Liver (tissue), 8 donors: ENCODE measurements at regions not wholly inside any gene's neighbourhood (a gene's known extent, or its start where the extent isn't known, plus 50 kb on each side); places are given as distances from the start of the nearest gene placed in this dataset.

Experiments
- DNase-seq: peaks from one replicate; pipeline ENCODE4 v3.0.0-alpha.2; 2017; ENCODE audit warnings: low spot score
- H3K27ac ChIP-seq, 2 donors: one replicate each; pipeline ENCODE4 v1.7.0; 2013; ENCODE audit warnings: inconsistent platforms in 2 of 2, low read length in 2 of 2, control low read depth in 1 of 2, low read depth in 1 of 2, mild to moderate bottlenecking in 1 of 2
- H3K27me3 ChIP-seq, 4 donors: one replicate each; pipeline versions ENCODE4 v1.6.1 to v1.7.0; 2013; ENCODE audit warnings: low read length in 3 of 4, inconsistent platforms in 1 of 4, mild to moderate bottlenecking in 1 of 4, moderate library complexity in 1 of 4; ENCODE audit not compliant: control insufficient read depth in 4 of 4, insufficient read depth in 4 of 4
- H3K36me3 ChIP-seq, 4 donors: one replicate each; pipeline versions ENCODE4 v1.6.1 to v1.7.0; 2013; ENCODE audit warnings: low read length in 3 of 4, mild to moderate bottlenecking in 3 of 4, low read depth in 1 of 4, moderate library complexity in 1 of 4; ENCODE audit not compliant: control insufficient read depth in 4 of 4, insufficient read depth in 3 of 4
- H3K4me1 ChIP-seq, 4 donors: one replicate each; pipeline versions ENCODE4 v1.6.1 to v1.7.0; 2013; ENCODE audit warnings: low read length in 3 of 4, mild to moderate bottlenecking in 3 of 4, moderate library complexity in 1 of 4; ENCODE audit not compliant: control insufficient read depth in 4 of 4, insufficient read depth in 4 of 4
- H3K4me3 ChIP-seq, 3 donors: one replicate each; pipeline versions ENCODE4 v1.6.1 to v1.7.0; 2013; ENCODE audit warnings: low read length in 3 of 3, control low read depth in 1 of 3, low read depth in 1 of 3, mild to moderate bottlenecking in 1 of 3
- H3K9ac ChIP-seq, 2 donors: one replicate each; pipeline ENCODE4 v1.7.0; 2013; ENCODE audit warnings: low read length in 2 of 2, mild to moderate bottlenecking in 2 of 2, moderate library complexity in 2 of 2, control low read depth in 1 of 2, low read depth in 1 of 2
- H3K9me3 ChIP-seq, 4 donors: one replicate each; pipeline versions ENCODE4 v1.6.1 to v1.7.0; 2013; ENCODE audit warnings: low read length in 3 of 4; ENCODE audit not compliant: control insufficient read depth in 4 of 4
- EGR1 ChIP-seq, 2 donors: IDR thresholded peaks; 2 replicates each; pipeline ENCODE4 v1.6.1; 2016 to 2018; ENCODE audit warnings: antibody characterized with exemption in 2 of 2, low read depth in 2 of 2
- FOXA1 ChIP-seq: IDR thresholded peaks from 2 replicates; pipeline ENCODE4 v1.6.1; 2016; ENCODE audit warnings: antibody characterized with exemption
- FOXA2 ChIP-seq: IDR thresholded peaks from 2 replicates; pipeline ENCODE4 v1.6.1; 2016; ENCODE audit warnings: antibody characterized with exemption
- HNF4A ChIP-seq, 2 donors: conservative IDR thresholded peaks; 2 replicates each; pipeline ENCODE4 v1.6.1; 2016; ENCODE audit warnings: antibody characterized with exemption in 2 of 2, mild to moderate bottlenecking in 2 of 2
- HNF4G ChIP-seq: IDR thresholded peaks from 2 replicates; pipeline ENCODE4 v1.6.1; 2016; ENCODE audit warnings: antibody characterized with exemption
- NR2F2 ChIP-seq: IDR thresholded peaks from 2 replicates; pipeline ENCODE4 v1.6.1; 2016; ENCODE audit warnings: antibody characterized with exemption
- RAD21 ChIP-seq, 2 donors: IDR thresholded peaks; 2 replicates each; pipeline ENCODE4 v1.6.1; 2016; ENCODE audit warnings: antibody characterized with exemption in 2 of 2, mild to moderate bottlenecking in 2 of 2
- WGBS: extraction: QIAGEN DNeasy Blood & Tissue Kit; methylation state at CpG from one replicate; pipeline ENCODE4 v1.1.7; 2013; 5-methylcytosine and 5-hydroxymethylcytosine counted together
- TF ChIP-seq, protein P1 (sequence below): IDR thresholded peaks from 2 replicates; pipeline ENCODE4 v1.6.1; 2016; ENCODE audit warnings: antibody characterized with exemption
- TF ChIP-seq, protein P2 (sequence below): fragments of 150-350 bp; IDR thresholded peaks from 2 replicates; pipeline ENCODE4 v1.5.1; 2017; ENCODE audit warnings: improper control_type of control experiment, low read depth, low read length; ENCODE audit not compliant: missing input control
- TF ChIP-seq, protein P3 (sequence below): IDR thresholded peaks from 2 replicates; pipeline ENCODE4 v1.6.1; 2016; ENCODE audit warnings: antibody characterized with exemption
- TF ChIP-seq, protein P4 (sequence below): IDR thresholded peaks from 2 replicates; pipeline ENCODE4 v1.6.1; 2016; ENCODE audit warnings: antibody characterized with exemption, mild to moderate bottlenecking
- TF ChIP-seq, protein P5 (sequence below): IDR thresholded peaks from 2 replicates; pipeline ENCODE4 v1.6.1; 2016; ENCODE audit warnings: antibody characterized with exemption
- donor health status: healthy.
- donor health status: healthy.
- donor health status: healthy.
- donor health status: healthy.
- donor health status: healthy.

DNA sequence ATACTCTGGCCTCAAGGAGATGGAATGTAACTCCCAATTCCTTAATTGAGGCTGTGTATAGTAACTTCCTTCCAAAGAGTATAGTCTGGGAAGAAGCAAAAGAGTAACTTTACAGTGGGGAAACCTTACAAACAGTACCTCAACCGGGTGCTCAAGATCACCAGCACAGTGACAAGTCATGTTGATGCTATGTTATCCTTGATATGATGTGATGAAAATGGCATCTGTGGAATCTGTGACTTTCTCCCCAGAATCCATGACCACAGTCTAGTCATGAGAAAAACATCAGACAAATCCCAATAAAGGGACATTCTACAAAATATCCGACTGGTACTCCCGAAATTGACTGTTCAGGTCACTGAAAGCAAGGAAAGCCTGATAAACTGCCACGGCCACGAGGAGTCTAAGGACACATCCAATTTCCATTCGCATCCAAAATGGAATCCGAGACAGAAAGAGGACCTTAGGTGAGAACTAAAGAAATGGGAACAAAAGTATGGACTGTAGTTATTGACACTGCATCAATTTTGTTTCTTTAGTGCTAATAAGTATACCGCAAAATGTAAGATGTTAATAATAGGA is 97.3 kb upstream of the FRMD6 start:
- H3K4me3 ChIP-seq = no peak overlapping the region
- DNase-seq = no peak
- H3K27ac ChIP-seq = no peak overlapping the region
- no peak overlapping the region for H3K9ac ChIP-seq
- H3K36me3 ChIP-seq = no peaks in the 10 kb centered on the region
- no peaks in the 10 kb centered on the region for H3K9me3 ChIP-seq
- TF ChIP-seq NR2F2 (no peak), EGR1 (IDR thresholded peaks at IDR 0.05; ENCODE audit: low read depth in 2 of 2) (no peak), HNF4G (no peak), FOXA2 (no peak), FOXA1 (no peak)
- TF ChIP-seq, protein P1, sequence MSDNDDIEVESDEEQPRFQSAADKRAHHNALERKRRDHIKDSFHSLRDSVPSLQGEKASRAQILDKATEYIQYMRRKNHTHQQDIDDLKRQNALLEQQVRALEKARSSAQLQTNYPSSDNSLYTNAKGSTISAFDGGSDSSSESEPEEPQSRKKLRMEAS = no peak
- TF ChIP-seq, protein P2, sequence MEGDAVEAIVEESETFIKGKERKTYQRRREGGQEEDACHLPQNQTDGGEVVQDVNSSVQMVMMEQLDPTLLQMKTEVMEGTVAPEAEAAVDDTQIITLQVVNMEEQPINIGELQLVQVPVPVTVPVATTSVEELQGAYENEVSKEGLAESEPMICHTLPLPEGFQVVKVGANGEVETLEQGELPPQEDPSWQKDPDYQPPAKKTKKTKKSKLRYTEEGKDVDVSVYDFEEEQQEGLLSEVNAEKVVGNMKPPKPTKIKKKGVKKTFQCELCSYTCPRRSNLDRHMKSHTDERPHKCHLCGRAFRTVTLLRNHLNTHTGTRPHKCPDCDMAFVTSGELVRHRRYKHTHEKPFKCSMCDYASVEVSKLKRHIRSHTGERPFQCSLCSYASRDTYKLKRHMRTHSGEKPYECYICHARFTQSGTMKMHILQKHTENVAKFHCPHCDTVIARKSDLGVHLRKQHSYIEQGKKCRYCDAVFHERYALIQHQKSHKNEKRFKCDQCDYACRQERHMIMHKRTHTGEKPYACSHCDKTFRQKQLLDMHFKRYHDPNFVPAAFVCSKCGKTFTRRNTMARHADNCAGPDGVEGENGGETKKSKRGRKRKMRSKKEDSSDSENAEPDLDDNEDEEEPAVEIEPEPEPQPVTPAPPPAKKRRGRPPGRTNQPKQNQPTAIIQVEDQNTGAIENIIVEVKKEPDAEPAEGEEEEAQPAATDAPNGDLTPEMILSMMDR = no peak
- TF ChIP-seq, protein P3, sequence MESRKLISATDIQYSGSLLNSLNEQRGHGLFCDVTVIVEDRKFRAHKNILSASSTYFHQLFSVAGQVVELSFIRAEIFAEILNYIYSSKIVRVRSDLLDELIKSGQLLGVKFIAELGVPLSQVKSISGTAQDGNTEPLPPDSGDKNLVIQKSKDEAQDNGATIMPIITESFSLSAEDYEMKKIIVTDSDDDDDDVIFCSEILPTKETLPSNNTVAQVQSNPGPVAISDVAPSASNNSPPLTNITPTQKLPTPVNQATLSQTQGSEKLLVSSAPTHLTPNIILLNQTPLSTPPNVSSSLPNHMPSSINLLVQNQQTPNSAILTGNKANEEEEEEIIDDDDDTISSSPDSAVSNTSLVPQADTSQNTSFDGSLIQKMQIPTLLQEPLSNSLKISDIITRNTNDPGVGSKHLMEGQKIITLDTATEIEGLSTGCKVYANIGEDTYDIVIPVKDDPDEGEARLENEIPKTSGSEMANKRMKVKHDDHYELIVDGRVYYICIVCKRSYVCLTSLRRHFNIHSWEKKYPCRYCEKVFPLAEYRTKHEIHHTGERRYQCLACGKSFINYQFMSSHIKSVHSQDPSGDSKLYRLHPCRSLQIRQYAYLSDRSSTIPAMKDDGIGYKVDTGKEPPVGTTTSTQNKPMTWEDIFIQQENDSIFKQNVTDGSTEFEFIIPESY = no peak
- TF ChIP-seq, protein P4, sequence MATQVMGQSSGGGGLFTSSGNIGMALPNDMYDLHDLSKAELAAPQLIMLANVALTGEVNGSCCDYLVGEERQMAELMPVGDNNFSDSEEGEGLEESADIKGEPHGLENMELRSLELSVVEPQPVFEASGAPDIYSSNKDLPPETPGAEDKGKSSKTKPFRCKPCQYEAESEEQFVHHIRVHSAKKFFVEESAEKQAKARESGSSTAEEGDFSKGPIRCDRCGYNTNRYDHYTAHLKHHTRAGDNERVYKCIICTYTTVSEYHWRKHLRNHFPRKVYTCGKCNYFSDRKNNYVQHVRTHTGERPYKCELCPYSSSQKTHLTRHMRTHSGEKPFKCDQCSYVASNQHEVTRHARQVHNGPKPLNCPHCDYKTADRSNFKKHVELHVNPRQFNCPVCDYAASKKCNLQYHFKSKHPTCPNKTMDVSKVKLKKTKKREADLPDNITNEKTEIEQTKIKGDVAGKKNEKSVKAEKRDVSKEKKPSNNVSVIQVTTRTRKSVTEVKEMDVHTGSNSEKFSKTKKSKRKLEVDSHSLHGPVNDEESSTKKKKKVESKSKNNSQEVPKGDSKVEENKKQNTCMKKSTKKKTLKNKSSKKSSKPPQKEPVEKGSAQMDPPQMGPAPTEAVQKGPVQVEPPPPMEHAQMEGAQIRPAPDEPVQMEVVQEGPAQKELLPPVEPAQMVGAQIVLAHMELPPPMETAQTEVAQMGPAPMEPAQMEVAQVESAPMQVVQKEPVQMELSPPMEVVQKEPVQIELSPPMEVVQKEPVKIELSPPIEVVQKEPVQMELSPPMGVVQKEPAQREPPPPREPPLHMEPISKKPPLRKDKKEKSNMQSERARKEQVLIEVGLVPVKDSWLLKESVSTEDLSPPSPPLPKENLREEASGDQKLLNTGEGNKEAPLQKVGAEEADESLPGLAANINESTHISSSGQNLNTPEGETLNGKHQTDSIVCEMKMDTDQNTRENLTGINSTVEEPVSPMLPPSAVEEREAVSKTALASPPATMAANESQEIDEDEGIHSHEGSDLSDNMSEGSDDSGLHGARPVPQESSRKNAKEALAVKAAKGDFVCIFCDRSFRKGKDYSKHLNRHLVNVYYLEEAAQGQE = no peak
- TF ChIP-seq, protein P5, sequence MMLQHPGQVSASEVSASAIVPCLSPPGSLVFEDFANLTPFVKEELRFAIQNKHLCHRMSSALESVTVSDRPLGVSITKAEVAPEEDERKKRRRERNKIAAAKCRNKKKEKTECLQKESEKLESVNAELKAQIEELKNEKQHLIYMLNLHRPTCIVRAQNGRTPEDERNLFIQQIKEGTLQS = no peak
- no peaks in the 10 kb centered on the region for H3K27me3 ChIP-seq
- H3K4me1 ChIP-seq = peaks cover 5 to 11% (median 8%) of the 10 kb centered on the region in 4 donors
- WGBS = 94% methylated on average over 8 of the region's 8 CpGs

DNA sequence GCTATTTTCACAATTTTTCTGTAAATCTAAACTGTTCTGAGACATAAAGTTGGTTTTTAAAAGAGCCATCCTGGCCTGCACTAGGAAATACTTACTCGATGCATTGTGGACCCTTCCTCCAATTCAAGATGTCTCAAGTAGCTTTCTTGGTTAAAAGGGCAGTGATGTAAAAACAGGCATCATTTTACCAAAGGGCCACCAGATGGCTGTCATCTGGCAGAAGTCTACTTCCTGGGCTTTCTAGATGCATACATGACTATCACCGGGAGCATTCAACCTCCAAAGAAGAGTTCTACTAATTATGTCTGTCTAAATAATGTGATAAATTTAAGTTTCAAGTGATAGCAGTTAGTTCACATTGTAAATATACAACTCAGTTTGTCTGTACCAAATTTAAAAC is 96.8 kb upstream of the FRMD6 start:
- TF ChIP-seq HNF4A (conservative IDR thresholded peaks at IDR 0.05) (no peak), RAD21 (IDR thresholded peaks at IDR 0.05) (peak in 1 of 2 donors; percentile 43)
- Histone ChIP-seq H3K9ac (no peak overlapping the region), H3K27ac (no peak overlapping the region), H3K4me1 (peaks cover 5 to 11% (median 8%) of the 10 kb centered on the region in 4 donors), H3K4me3 (no peak overlapping the region), H3K27me3 (no peaks in the 10 kb centered on the region), H3K9me3 (no peaks in the 10 kb centered on the region), H3K36me3 (no peaks in the 10 kb centered on the region)
- WGBS = 90% methylated on average over 2 of the region's 2 CpGs
- no peak for DNase-seq
